Keratinocyte (primary cell): ENCODE measurements at regions not wholly inside any gene's neighbourhood (a gene's known extent, or its start where the extent isn't known, plus 50 kb on each side); places are given as distances from the start of the nearest gene placed in this dataset.

Experiments
- EZH2 ChIP-seq: IDR thresholded peaks from one replicate; pipeline ENCODE4 v1.6.1; 2012; ENCODE audit warnings: inconsistent platforms, mild to moderate bottlenecking, low read length, moderate library complexity
- TF ChIP-seq, protein P1 (sequence below), 3 experiments: IDR thresholded peaks in 1 of 3; conservative IDR thresholded peaks in 1 of 3; optimal IDR thresholded peaks in 1 of 3; 2 replicates in 2 of 3; 3 replicates in 1 of 3; pipeline versions ENCODE3 to v1.5.1; 2011; ENCODE audit warnings: low read length in 3 of 3, mild to moderate bottlenecking in 3 of 3, moderate library complexity in 2 of 3, control low read depth in 1 of 3, inconsistent platforms in 1 of 3; ENCODE audit not compliant: insufficient read depth in 2 of 3; ENCODE audit errors: extremely low read depth in 1 of 3

DNA sequence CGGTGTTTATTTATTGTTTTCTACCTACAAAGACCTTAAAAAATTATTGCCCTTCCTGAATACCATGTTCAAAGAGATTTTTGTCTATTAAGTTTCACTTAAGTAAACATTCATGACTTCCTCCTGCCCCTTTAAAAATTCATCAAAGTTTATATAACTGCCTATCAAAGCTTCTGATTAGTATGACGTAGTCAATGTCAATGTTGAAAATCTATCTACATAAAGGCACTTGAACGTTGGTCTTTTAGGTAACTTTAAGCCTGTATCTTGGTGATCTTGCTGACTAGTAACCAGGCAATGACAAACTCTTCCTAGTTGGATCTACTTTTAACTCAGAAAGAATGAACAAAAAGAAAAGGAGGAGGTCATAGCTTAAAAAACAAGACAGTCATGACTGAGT, 97.2 kb downstream of the MAIP1 start:
- TF ChIP-seq, protein P1, sequence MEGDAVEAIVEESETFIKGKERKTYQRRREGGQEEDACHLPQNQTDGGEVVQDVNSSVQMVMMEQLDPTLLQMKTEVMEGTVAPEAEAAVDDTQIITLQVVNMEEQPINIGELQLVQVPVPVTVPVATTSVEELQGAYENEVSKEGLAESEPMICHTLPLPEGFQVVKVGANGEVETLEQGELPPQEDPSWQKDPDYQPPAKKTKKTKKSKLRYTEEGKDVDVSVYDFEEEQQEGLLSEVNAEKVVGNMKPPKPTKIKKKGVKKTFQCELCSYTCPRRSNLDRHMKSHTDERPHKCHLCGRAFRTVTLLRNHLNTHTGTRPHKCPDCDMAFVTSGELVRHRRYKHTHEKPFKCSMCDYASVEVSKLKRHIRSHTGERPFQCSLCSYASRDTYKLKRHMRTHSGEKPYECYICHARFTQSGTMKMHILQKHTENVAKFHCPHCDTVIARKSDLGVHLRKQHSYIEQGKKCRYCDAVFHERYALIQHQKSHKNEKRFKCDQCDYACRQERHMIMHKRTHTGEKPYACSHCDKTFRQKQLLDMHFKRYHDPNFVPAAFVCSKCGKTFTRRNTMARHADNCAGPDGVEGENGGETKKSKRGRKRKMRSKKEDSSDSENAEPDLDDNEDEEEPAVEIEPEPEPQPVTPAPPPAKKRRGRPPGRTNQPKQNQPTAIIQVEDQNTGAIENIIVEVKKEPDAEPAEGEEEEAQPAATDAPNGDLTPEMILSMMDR (optimal IDR thresholded peaks at IDR 0.05 in 1 of 3, IDR thresholded peaks at IDR 0.05 in 1 of 3, conservative IDR thresholded peaks at IDR 0.05 in 1 of 3; ENCODE audit: extremely low read depth in 1 of 3, insufficient read depth in 2 of 3, low read length in 3 of 3), result no peak
- TF ChIP-seq EZH2, result no peak
